Retinal pigment epithelial cell (primary cell): ENCODE measurements at regions not wholly inside any gene's neighbourhood (a gene's known extent, or its start where the extent isn't known, plus 50 kb on each side); places are given as distances from the start of the nearest gene placed in this dataset.
A peak's percentile ranks its signal among the peaks of the same experiment; 100 is the strongest.

Source experiments
- DNase-seq: peaks from one replicate; pipeline ENCODE4 v3.0.0-alpha.2; 2010; ENCODE audit warnings: low read depth
- H3K4me3 ChIP-seq: 2 replicates; pipeline ENCODE4 v1.5.1; 2011; ENCODE audit warnings: mild to moderate bottlenecking, low read length, control low read depth, moderate library complexity
- CTCF ChIP-seq: conservative IDR thresholded peaks from 2 replicates; pipeline ENCODE4 v1.5.1; 2011; ENCODE audit warnings: low read depth, low read length, control low read depth, inconsistent platforms

- no peak overlapping the region for H3K4me3 ChIP-seq
- TF ChIP-seq CTCF, result no peak
- no peak for DNase-seq
These were observed 131.6 kb upstream of the FN1 start for GRCh38 chr2:215567504-215567903.

GRCh38 chr2:215565897-215566296, 130.0 kb upstream of the FN1 start:
- TF ChIP-seq CTCF, result no peak
- no peak overlapping the region for H3K4me3 ChIP-seq
- DNase-seq, result no peak

- TF ChIP-seq CTCF, result no peak
- no peak for DNase-seq
These were observed 121.8 kb upstream of the FN1 start for GRCh38 chr2:215557701-215558100.

GRCh38 chr2:215556979-215557378, 121.1 kb upstream of the FN1 start:
- no peak overlapping the region for H3K4me3 ChIP-seq
- no peak for TF ChIP-seq CTCF
- DNase-seq, result peak; percentile 66

More at GRCh38 chr2:215557701-215558100, 121.8 kb upstream of the FN1 start:
- no peak overlapping the region for H3K4me3 ChIP-seq

GRCh38 chr2:215554689-215555498, 119.0 kb upstream of the FN1 start:
- no peak for TF ChIP-seq CTCF
- peak; percentile 69 for DNase-seq
- no peak overlapping the region for H3K4me3 ChIP-seq

GRCh38 chr2:215553946-215554345, 118.1 kb upstream of the FN1 start:
- no peak for DNase-seq
- TF ChIP-seq CTCF, result peak; percentile 20

GRCh38 chr2:215552144-215552580, 116.3 kb upstream of the FN1 start:
- no peak for TF ChIP-seq CTCF
- H3K4me3 ChIP-seq, result no peak overlapping the region
- DNase-seq, result no peak

More at GRCh38 chr2:215553946-215554345, 118.1 kb upstream of the FN1 start:
- no peak overlapping the region for H3K4me3 ChIP-seq
